B cell (primary cell): ENCODE measurements at regions not wholly inside any gene's neighbourhood (a gene's known extent, or its start where the extent isn't known, plus 50 kb on each side); places are given as distances from the start of the nearest gene placed in this dataset.

Experiments used
- ATAC-seq: fragments of 200-7000 bp; cut with Tn5 transposase; one replicate; pipeline ENCODE4 v1.10.0; 2021; ENCODE audit warnings: low read depth, mild to moderate bottlenecking, moderate number of reproducible peaks, moderate library complexity
- CTCF ChIA-PET: fragments of 350-600 bp; sonication (Branson Sonifier 250); formaldehyde crosslinking; loops from one replicate; lab custom pipeline; 2021; ENCODE audit warnings: antibody characterized with exemption, inconsistent platforms; lab: Charles Lee
- POLR2A ChIA-PET: fragments of 350-600 bp; sonication (Branson Sonifier 250); formaldehyde crosslinking; loops from one replicate; lab custom pipeline; 2021; ENCODE audit warnings: antibody characterized with exemption; lab: Charles Lee
- DNase-seq: peaks from one replicate; pipeline ENCODE4 v3.0.0; 2013
- H2AFZ ChIP-seq: 2 replicates; pipeline ENCODE4 v1.6.1; 2012; ENCODE audit warnings: mild to moderate bottlenecking, low read depth, low read length; ENCODE audit not compliant: insufficient read depth, poor library complexity, severe bottlenecking
- H3K27ac ChIP-seq, 2 donors: 1 replicate in 1 of 2; 2 replicates in 1 of 2; pipeline ENCODE4 v1.5.1; 2012 to 2013; ENCODE audit warnings: low read length in 2 of 2, mild to moderate bottlenecking in 2 of 2, moderate library complexity in 1 of 2
- H3K27me3 ChIP-seq, 4 experiments: fragments of 200-600 bp in 1 of 4; sonication (generic) in 1 of 4; replicated peaks in 1 of 4; 1 replicate in 2 of 4; 2 replicates in 2 of 4; pipeline versions ENCODE4 v1.6.1 to v1.7.0; 2013 to 2016; ENCODE audit warnings: low read length in 3 of 4, mild to moderate bottlenecking in 2 of 4, mixed read lengths in 1 of 4, moderate library complexity in 1 of 4; ENCODE audit not compliant: insufficient read depth in 4 of 4, control insufficient read depth in 3 of 4; ENCODE audit errors: control extremely low read depth in 1 of 4
- H3K36me3 ChIP-seq, 2 experiments: replicated peaks in 1 of 2; 1 replicate in 1 of 2; 2 replicates in 1 of 2; pipeline versions ENCODE4 v1.6.1 to v1.7.1; 2013; ENCODE audit warnings: low read length in 1 of 2; ENCODE audit not compliant: insufficient read depth in 2 of 2, control insufficient read depth in 1 of 2; ENCODE audit errors: control extremely low read depth in 1 of 2, extremely low read depth in 1 of 2
- H3K4me1 ChIP-seq, 2 donors: fragments of 200-600 bp in 1 of 2; sonication (generic) in 1 of 2; 1 replicate in 1 of 2; 2 replicates in 1 of 2; pipeline versions ENCODE4 v1.5.1 to v1.6.1; 2013 to 2017; ENCODE audit warnings: low read length in 2 of 2; ENCODE audit not compliant: control insufficient read depth in 2 of 2, insufficient read depth in 2 of 2
- H3K4me2 ChIP-seq: replicated peaks from 2 replicates; pipeline ENCODE3; 2012; ENCODE audit warnings: mild to moderate bottlenecking, low read depth, low read length; ENCODE audit not compliant: poor library complexity, severe bottlenecking
- H3K4me3 ChIP-seq, 5 experiments: fragments of 200-600 bp in 1 of 5; sonication (generic) in 1 of 5; 1 replicate in 3 of 5; 2 replicates in 2 of 5; pipeline versions ENCODE4 v1.5.1 to v1.7.0; 2011 to 2016; ENCODE audit warnings: low read length in 4 of 5, mild to moderate bottlenecking in 4 of 5, low read depth in 2 of 5, control low read depth in 1 of 5, moderate library complexity in 1 of 5; ENCODE audit not compliant: insufficient read depth in 1 of 5; ENCODE audit errors: control extremely low read depth in 1 of 5, extremely low read depth in 1 of 5
- H3K79me2 ChIP-seq: fragments of 200-600 bp; sonication (generic); one replicate; pipeline ENCODE4 v1.6.0; 2016; ENCODE audit warnings: low read length; ENCODE audit not compliant: control insufficient read depth, insufficient read depth
- H3K9ac ChIP-seq: fragments of 200-600 bp; sonication (generic); 2 replicates; pipeline ENCODE4 v1.6.1; 2017; ENCODE audit warnings: mild to moderate bottlenecking, low read length, moderate library complexity
- H3K9me3 ChIP-seq, 3 donors: one replicate each; pipeline versions ENCODE4 v1.6.1 to v1.7.1; 2013; ENCODE audit warnings: low read length in 2 of 3; ENCODE audit not compliant: control insufficient read depth in 2 of 3, insufficient read depth in 1 of 3; ENCODE audit errors: control extremely low read depth in 1 of 3
- H4K20me1 ChIP-seq: 2 replicates; pipeline ENCODE4 v1.6.0; 2012; ENCODE audit warnings: mild to moderate bottlenecking, low read length; ENCODE audit not compliant: insufficient read depth, control insufficient read depth, poor library complexity, severe bottlenecking
- H3K27ac Mint-ChIP-seq: one replicate; pipeline ENCODE4 v1.8.0; 2021; ENCODE audit warnings: mixed read lengths
- H3K27me3 Mint-ChIP-seq: one replicate; pipeline ENCODE4 v1.8.0; 2021; ENCODE audit warnings: mixed read lengths
- H3K4me1 Mint-ChIP-seq: one replicate; pipeline ENCODE4 v1.8.0; 2021; ENCODE audit warnings: mixed read lengths
- H3K4me3 Mint-ChIP-seq: one replicate; pipeline ENCODE4 v1.8.0; 2021; ENCODE audit warnings: mixed read lengths
- H3K9me3 Mint-ChIP-seq: one replicate; pipeline ENCODE4 v1.8.0; 2022; ENCODE audit warnings: mixed read lengths; ENCODE audit not compliant: insufficient read depth
- CTCF ChIP-seq: fragments of 200-600 bp; IDR thresholded peaks from one replicate; pipeline ENCODE4 v1.8.0; 2022; ENCODE audit warnings: antibody characterized with exemption, mild to moderate bottlenecking
- EZH2 ChIP-seq: IDR thresholded peaks from 2 replicates; pipeline ENCODE4 v1.6.1; 2012; ENCODE audit warnings: borderline replicate concordance, low read depth, mild to moderate bottlenecking, moderate library complexity, low read length; ENCODE audit not compliant: insufficient read depth, poor library complexity, severe bottlenecking
- WGBS: methylation state at CpG from one replicate; pipeline ENCODE4 v1.1.5; 2013; ENCODE audit warnings: missing lambda C conversion rate; ENCODE audit not compliant: insufficient coverage; 5-methylcytosine and 5-hydroxymethylcytosine counted together
- intact Hi-C: fragments of 100-400 bp; cut with micrococcal nuclease; formaldehyde crosslinking; loops from one replicate; pipeline ENCODE4 v1.10.0; 2022

GRCh38 chr18:78882585-78882984 lies 97.0 kb upstream of the SALL3 start:
- no peak overlapping the region for H3K4me3 Mint-ChIP-seq
- H4K20me1 ChIP-seq: no peaks in the 10 kb centered on the region
- no peaks in the 10 kb centered on the region for H3K4me1 ChIP-seq
- H3K9ac ChIP-seq: no peak overlapping the region
- peaks cover 0 to 18% (median 13%) of the 10 kb centered on the region in 3 donors for H3K9me3 ChIP-seq
- H3K4me2 ChIP-seq: no peak overlapping the region
- POLR2A ChIA-PET: no interaction called here
- H3K27ac ChIP-seq: no peak overlapping the region
- H3K4me3 ChIP-seq: no peak overlapping the region
- H3K27me3 ChIP-seq: no peaks in the 10 kb centered on the region
- CTCF ChIA-PET: no interaction called here
- ATAC-seq: no peak
- H3K4me1 Mint-ChIP-seq: no peaks in the 10 kb centered on the region
- 77% methylated on average over 4 of the region's 7 CpGs for WGBS
- no peaks in the 10 kb centered on the region for H3K79me2 ChIP-seq
- intact Hi-C loops: no loop called here
- no peaks in the 10 kb centered on the region for H3K36me3 ChIP-seq
- DNase-seq: no peak
- TF ChIP-seq CTCF (no peak), EZH2 (no peak)
- no peak overlapping the region for H3K27ac Mint-ChIP-seq
- H3K9me3 Mint-ChIP-seq: peaks cover 15% of the 10 kb centered on the region
- H3K27me3 Mint-ChIP-seq: peaks cover 5% of the 10 kb centered on the region
- no peak overlapping the region for H2AFZ ChIP-seq

GRCh38 chr18:78883501-78883900 lies 96.1 kb upstream of the SALL3 start:
- Histone ChIP-seq H3K27me3 (no peaks in the 10 kb centered on the region), H2AFZ (no peak overlapping the region), H3K36me3 (no peaks in the 10 kb centered on the region), H3K27ac (no peak overlapping the region), H3K79me2 (no peaks in the 10 kb centered on the region), H3K9ac (no peak overlapping the region), H3K4me3 (no peak overlapping the region), H4K20me1 (no peaks in the 10 kb centered on the region), H3K4me2 (no peak overlapping the region), H3K9me3 (peaks cover 0 to 18% (median 13%) of the 10 kb centered on the region in 3 donors), H3K4me1 (no peaks in the 10 kb centered on the region)
- Mint-ChIP-seq H3K27me3 (peaks cover 4% of the 10 kb centered on the region), H3K4me1 (no peaks in the 10 kb centered on the region), H3K27ac (no peak overlapping the region), H3K9me3 (peaks cover 16% of the 10 kb centered on the region), H3K4me3 (no peak overlapping the region)
- ChIA-PET CTCF (interaction anchor here (0.7 kb wide), 1 partner anchor 978 kb away, joined by 3 read pairs; no protein-coding TSS in a partner anchor), POLR2A (no interaction called here)
- no peak for DNase-seq
- 80% methylated on average over 4 of the region's 4 CpGs for WGBS
- no peak for ATAC-seq
- TF ChIP-seq CTCF (no peak), EZH2 (no peak)
- intact Hi-C loops: no loop called here
